Body of pancreas (tissue), 4 donors: ENCODE measurements at regions not wholly inside any gene's neighbourhood (a gene's known extent, or its start where the extent isn't known, plus 50 kb on each side); places are given as distances from the start of the nearest gene placed in this dataset.

Experiments used
- ATAC-seq: fragments of 150-250 bp; one replicate; pipeline ENCODE4 v1.9.1; 2016
- DNase-seq, 4 donors: peaks; one replicate each; pipeline ENCODE4 v3.0.0-alpha.2; 2019
- H3K27ac ChIP-seq, 4 donors: fragments of 200-600 bp; sonication (generic); 1 replicate in 3 of 4; 2 replicates in 1 of 4; pipeline versions ENCODE4 v1.5.1 to v1.6.1; 2016 to 2019; ENCODE audit warnings: mild to moderate bottlenecking in 1 of 4, mixed read lengths in 1 of 4, moderate library complexity in 1 of 4
- H3K27me3 ChIP-seq, 2 donors: fragments of 200-600 bp; sonication (generic); one replicate each; pipeline ENCODE4 v1.6.0; 2016; ENCODE audit warnings: mild to moderate bottlenecking in 1 of 2
- H3K36me3 ChIP-seq, 2 donors: fragments of 200-600 bp; sonication (generic); replicated peaks in 1 of 2; 2 replicates each; pipeline ENCODE4 v1.5.1; 2016; ENCODE audit warnings: low read depth in 2 of 2; ENCODE audit not compliant: insufficient read depth in 1 of 2
- H3K4me1 ChIP-seq: fragments of 200-600 bp; sonication (generic); one replicate; pipeline ENCODE4 v1.6.0; 2016
- H3K4me3 ChIP-seq, 2 donors: fragments of 200-600 bp; sonication (generic); 1 replicate in 1 of 2; 2 replicates in 1 of 2; pipeline ENCODE4 v1.5.1; 2016 to 2019
- H3K9me3 ChIP-seq, 3 donors: fragments of 200-600 bp; sonication (generic); 1 replicate in 2 of 3; 2 replicates in 1 of 3; pipeline ENCODE4 v1.5.1; 2016
- CTCF ChIP-seq, 7 experiments: fragments of 450-650 bp in 4 of 7; fragments of 200-600 bp in 3 of 7; sonication (generic) in 3 of 7; IDR thresholded peaks; one replicate each; pipeline ENCODE4 v1.5.1; 2016 to 2019; ENCODE audit warnings: antibody characterized with exemption in 7 of 7
- POLR2A ChIP-seq, 3 donors: fragments of 450-650 bp; IDR thresholded peaks; one replicate each; pipeline ENCODE4 v1.6.1; 2016; ENCODE audit warnings: antibody characterized with exemption in 3 of 3, mild to moderate bottlenecking in 2 of 3
- WGBS, 2 donors: methylation state at CpG; one replicate each; pipeline ENCODE4 v1.1.5; 2017; 5-methylcytosine and 5-hydroxymethylcytosine counted together
- intact Hi-C: fragments of 100-400 bp; cut with DNase I; formaldehyde crosslinking; loops from one replicate; pipeline ENCODE4 v1.15.1; 2023

- no peak overlapping the region for H3K4me3 ChIP-seq
- intact Hi-C loops, result no loop called here
- TF ChIP-seq CTCF (IDR thresholded peaks at IDR 0.05) (no peak), POLR2A (IDR thresholded peaks at IDR 0.05) (no peak)
- DNase-seq, result no peak
- no peak for ATAC-seq
- no peaks in the 10 kb centered on the region for H3K36me3 ChIP-seq
- no peak overlapping the region for H3K27ac ChIP-seq
- H3K9me3 ChIP-seq, result no peaks in the 10 kb centered on the region
- no peaks in the 10 kb centered on the region for H3K4me1 ChIP-seq
- no peaks in the 10 kb centered on the region for H3K27me3 ChIP-seq
These were observed 901.9 kb downstream of the FAT4 start for GRCh38 chr4:126216611-126217010.

DNA sequence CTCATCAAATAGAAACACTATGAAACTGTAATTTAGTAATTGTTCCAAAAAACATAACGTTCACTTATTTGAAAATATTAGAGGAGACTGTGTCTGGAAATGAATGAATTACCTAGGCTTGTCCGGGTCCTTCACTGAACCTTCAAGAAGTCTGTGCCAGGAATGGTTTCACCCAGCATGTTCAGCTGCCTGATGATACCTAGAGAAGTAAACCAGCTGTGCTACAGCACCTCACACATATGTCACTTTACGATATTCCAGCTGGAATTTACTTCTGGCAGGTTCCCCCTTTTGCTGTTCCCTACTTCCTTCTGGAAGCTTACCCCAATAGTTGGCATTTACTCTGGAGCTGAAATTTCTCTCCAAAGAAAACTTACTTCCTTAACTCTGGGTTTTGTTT is 906.5 kb downstream of the FAT4 start:
- Histone ChIP-seq H3K36me3 (no peaks in the 10 kb centered on the region), H3K4me1 (no peaks in the 10 kb centered on the region), H3K9me3 (no peaks in the 10 kb centered on the region), H3K4me3 (no peak overlapping the region), H3K27me3 (no peaks in the 10 kb centered on the region), H3K27ac (no peak overlapping the region)
- intact Hi-C loops, result no loop called here
- TF ChIP-seq POLR2A (IDR thresholded peaks at IDR 0.05) (no peak), CTCF (IDR thresholded peaks at IDR 0.05) (no peak)
- DNase-seq (no peak), ATAC-seq (no peak)
- WGBS, 2 donors, result 55 to 68% methylated on average over 3 of the region's 3 CpGs

GRCh38 chr4:126221717-126222340 is 907.1 kb downstream of the FAT4 start:
- Histone ChIP-seq H3K36me3 (no peaks in the 10 kb centered on the region), H3K9me3 (no peaks in the 10 kb centered on the region), H3K27me3 (no peaks in the 10 kb centered on the region), H3K4me3 (no peak overlapping the region), H3K27ac (no peak overlapping the region), H3K4me1 (no peaks in the 10 kb centered on the region)
- WGBS, 2 donors, result 30 to 56% methylated on average over 1 of the region's 1 CpG
- TF ChIP-seq CTCF (IDR thresholded peaks at IDR 0.05), result no peak
- TF ChIP-seq POLR2A (IDR thresholded peaks at IDR 0.05), result no peak
- no peak for ATAC-seq
- intact Hi-C loops, result no loop called here
- no peak for DNase-seq

GRCh38 chr4:126223784-126224407 is 909.1 kb downstream of the FAT4 start:
- DNase-seq (no peak), ATAC-seq (no peak)
- TF ChIP-seq POLR2A (IDR thresholded peaks at IDR 0.05) (no peak), CTCF (IDR thresholded peaks at IDR 0.05) (peak in 6 of 7 experiments; percentile 16 to 47 (median 28))
- H3K27ac ChIP-seq, result no peak overlapping the region
- H3K9me3 ChIP-seq, result no peaks in the 10 kb centered on the region
- intact Hi-C loops, result no loop called here
- no peaks in the 10 kb centered on the region for H3K36me3 ChIP-seq
- H3K4me1 ChIP-seq, result no peaks in the 10 kb centered on the region
- H3K4me3 ChIP-seq, result no peak overlapping the region
- 41 to 60% methylated on average over 2 of the region's 2 CpGs for WGBS, 2 donors
- no peaks in the 10 kb centered on the region for H3K27me3 ChIP-seq

DNA sequence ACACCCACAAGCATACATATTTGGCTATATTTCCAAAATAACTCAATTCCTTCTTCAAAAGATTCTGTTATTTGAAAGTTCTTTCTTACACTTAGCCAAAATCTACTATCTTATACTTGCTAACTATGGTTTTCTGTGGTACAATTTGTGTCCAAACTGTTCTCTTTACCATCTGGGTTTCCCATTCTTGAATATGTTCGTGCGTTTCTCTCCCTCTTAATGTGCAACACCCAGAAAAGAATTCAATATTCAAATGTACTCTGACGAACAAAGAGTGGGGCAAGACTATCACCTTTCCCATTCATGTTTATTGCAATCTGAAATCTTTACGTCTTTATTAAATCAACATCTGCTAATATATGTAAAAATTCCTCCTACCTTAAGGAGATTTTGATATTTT is 912.7 kb downstream of the FAT4 start:
- H3K4me3 ChIP-seq, result no peak overlapping the region
- H3K27ac ChIP-seq, result no peak overlapping the region
- ATAC-seq, result no peak
- TF ChIP-seq POLR2A (IDR thresholded peaks at IDR 0.05) (no peak), CTCF (IDR thresholded peaks at IDR 0.05) (no peak)
- intact Hi-C loops, result no loop called here
- DNase-seq, result no peak
- WGBS, 2 donors, result 66 to 75% methylated on average over 4 of the region's 4 CpGs
- no peaks in the 10 kb centered on the region for H3K36me3 ChIP-seq
- H3K27me3 ChIP-seq, result no peaks in the 10 kb centered on the region
- no peaks in the 10 kb centered on the region for H3K9me3 ChIP-seq
- no peaks in the 10 kb centered on the region for H3K4me1 ChIP-seq
